HG03045 (cell line): ENCODE measurements at regions not wholly inside any gene's neighbourhood (a gene's known extent, or its start where the extent isn't known, plus 50 kb on each side); places are given as distances from the start of the nearest gene placed in this dataset.
"Not testable (repeated sequence)": the region's sequence is repeated elsewhere in the genome, so short reads cannot be mapped to it uniquely, and the experiment has no call there.

ENCODE experiments used
- ATAC-seq: cut with Tn5 transposase; IDR thresholded peaks from one replicate; pipeline ENCODE4 v1.9.1; 2021; ENCODE audit warnings: mild to moderate bottlenecking, moderate library complexity; ENCODE audit not compliant: unreplicated experiment

GRCh38 chr1:182003953-182004586 is 57.4 kb downstream of the ZNF648 start:
- ATAC-seq = no peak

GRCh38 chr1:182003025-182003725 is 58.3 kb downstream of the ZNF648 start:
- ATAC-seq = no peak

- ATAC-seq = no peak
These were observed 58.9 kb downstream of the ZNF648 start for GRCh38 chr1:182002570-182002969.

- ATAC-seq = no peak
These were observed 62.7 kb downstream of the ZNF648 start for GRCh38 chr1:181998858-181999257.

- ATAC-seq = no peak
These were observed 69.4 kb downstream of the ZNF648 start for GRCh38 chr1:181992072-181992471.

- ATAC-seq = no peak
These were observed 70.8 kb downstream of the ZNF648 start for GRCh38 chr1:181990728-181991127.

- no peak for ATAC-seq
These were observed 72.1 kb downstream of the ZNF648 start for GRCh38 chr1:181989261-181989920.

- ATAC-seq = no peak
These were observed 73.5 kb downstream of the ZNF648 start for GRCh38 chr1:181987996-181988395.

GRCh38 chr1:181987334-181987895 is 74.1 kb downstream of the ZNF648 start:
- no peak for ATAC-seq

- no peak for ATAC-seq
These were observed 74.6 kb downstream of the ZNF648 start for GRCh38 chr1:181986907-181987305.

- no peak for ATAC-seq
These were observed 75.3 kb downstream of the ZNF648 start for GRCh38 chr1:181985936-181986906.

GRCh38 chr1:181985281-181985680 is 76.2 kb downstream of the ZNF648 start:
- no peak for ATAC-seq

GRCh38 chr1:181984006-181984405 is 77.5 kb downstream of the ZNF648 start:
- ATAC-seq = no peak

- no peak for ATAC-seq
These were observed 79.7 kb downstream of the ZNF648 start for GRCh38 chr1:181981821-181982220.

GRCh38 chr1:181972256-181972655 is 89.3 kb downstream of the ZNF648 start:
- no peak for ATAC-seq

- ATAC-seq = no peak
These were observed 90.1 kb downstream of the ZNF648 start for GRCh38 chr1:181971424-181971823.

GRCh38 chr1:181969902-181970301 is 91.6 kb downstream of the ZNF648 start:
- no peak for ATAC-seq

- ATAC-seq = not testable (repeated sequence)
These were observed 106.8 kb downstream of the ZNF648 start for GRCh38 chr1:181954696-181955095.

- not testable (repeated sequence) for ATAC-seq
These were observed 107.3 kb downstream of the ZNF648 start for GRCh38 chr1:181954178-181954577.

GRCh38 chr1:181953596-181953995 is 107.9 kb downstream of the ZNF648 start:
- ATAC-seq = no peak

GRCh38 chr1:181951213-181951612 is 110.3 kb downstream of the ZNF648 start:
- ATAC-seq = no peak
